ENCODE measurements at regions not wholly inside any gene's neighbourhood (a gene's known extent, or its start where the extent isn't known, plus 50 kb on each side); places are given as distances from the start of the nearest gene placed in this dataset.
"Not testable (repeated sequence)": the region's sequence is repeated elsewhere in the genome, so short reads cannot be mapped to it uniquely, and the experiment has no call there.

DNA sequence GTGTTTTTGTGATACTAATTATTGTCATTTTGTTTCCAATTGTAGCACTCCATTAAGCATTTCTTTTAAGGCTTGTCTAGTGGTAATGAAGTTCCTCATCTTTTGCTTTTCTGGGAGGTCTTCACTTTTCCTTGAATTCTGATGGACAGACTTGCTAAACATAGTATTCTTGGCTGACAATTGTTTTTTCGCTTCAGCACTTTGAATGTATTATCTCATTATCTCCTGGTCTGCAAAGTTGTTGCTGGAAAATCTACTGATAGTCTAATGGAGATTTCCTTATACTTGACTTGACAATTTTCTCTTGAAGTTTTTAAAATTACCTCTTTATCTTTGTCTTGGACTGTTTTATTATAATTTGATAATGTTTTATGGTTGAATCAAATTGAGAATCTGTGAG, 147.5 kb downstream of the FAM174A start:
- no peak overlapping the region for H3K4me3 ChIP-seq (ENCODE audit: low read length)
- no peak for TF ChIP-seq ZNF274 (IDR thresholded peaks at IDR 0.05; ENCODE audit: low read depth, low read length)

DNA sequence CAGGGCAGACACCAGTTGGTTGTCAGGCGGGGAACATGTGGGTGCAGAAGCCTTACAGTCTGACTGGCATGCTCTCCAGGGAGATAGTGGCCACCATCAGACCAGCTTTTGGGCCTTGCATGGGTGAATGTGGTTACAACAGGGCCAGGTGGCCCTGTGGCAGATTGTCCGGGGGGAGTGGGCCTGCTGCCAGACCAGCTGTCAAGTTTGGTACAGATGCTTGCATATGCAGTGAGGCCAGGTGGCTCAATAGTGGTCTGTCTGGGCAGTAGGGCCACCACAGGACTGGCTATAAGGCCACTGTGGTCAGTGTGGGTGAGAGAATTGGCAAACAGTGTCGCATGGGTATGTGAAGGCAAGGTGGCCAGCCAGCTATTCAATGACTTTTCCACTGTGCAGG, 148.7 kb downstream of the FAM174A start:
- H3K4me3 ChIP-seq (ENCODE audit: low read length), result no peak overlapping the region
- TF ChIP-seq ZNF274 (IDR thresholded peaks at IDR 0.05; ENCODE audit: low read depth, low read length), result no peak

DNA sequence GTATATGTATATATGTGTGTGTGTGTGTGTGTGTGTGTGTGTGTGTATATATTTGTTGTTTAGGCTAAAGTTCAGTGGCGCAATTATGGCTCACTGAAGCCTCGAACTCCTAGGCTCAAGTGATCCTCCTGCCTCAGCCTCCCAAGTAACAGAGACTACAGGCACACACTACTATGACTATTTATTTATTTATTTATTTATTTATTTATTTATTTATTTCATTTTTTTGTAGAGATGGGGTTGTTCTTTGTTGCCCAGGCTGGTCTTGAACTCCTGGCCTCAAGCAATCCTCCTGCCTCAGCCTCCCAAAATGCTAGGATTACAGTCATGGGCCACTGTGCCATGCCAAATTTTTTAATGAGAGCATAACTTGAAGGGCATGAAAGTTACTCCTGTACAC, 149.9 kb downstream of the FAM174A start:
- not testable (repeated sequence) for H3K4me3 ChIP-seq (ENCODE audit: low read length)

DNA sequence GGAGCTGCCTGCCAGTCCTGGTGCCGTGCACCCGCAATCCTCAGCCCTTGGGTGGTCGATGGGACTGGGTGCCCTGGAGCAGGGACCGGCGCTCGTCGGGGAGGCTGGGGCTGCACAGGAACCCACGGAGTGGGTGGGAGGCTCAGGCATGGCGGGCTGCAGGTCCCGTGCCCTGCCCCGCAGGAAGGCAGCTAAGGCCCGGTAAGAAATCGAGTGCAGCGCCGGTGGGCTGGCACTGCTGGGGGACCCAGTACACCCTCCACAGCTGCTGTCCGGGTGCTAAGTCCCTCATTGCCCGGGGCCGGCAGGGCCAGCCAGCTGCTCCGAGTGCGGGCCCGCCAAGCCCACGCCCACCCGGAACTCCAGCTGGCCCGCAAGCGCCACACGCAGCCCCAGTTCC, 153.7 kb downstream of the FAM174A start:
- not testable (repeated sequence) for H3K4me3 ChIP-seq (ENCODE audit: low read length)

DNA sequence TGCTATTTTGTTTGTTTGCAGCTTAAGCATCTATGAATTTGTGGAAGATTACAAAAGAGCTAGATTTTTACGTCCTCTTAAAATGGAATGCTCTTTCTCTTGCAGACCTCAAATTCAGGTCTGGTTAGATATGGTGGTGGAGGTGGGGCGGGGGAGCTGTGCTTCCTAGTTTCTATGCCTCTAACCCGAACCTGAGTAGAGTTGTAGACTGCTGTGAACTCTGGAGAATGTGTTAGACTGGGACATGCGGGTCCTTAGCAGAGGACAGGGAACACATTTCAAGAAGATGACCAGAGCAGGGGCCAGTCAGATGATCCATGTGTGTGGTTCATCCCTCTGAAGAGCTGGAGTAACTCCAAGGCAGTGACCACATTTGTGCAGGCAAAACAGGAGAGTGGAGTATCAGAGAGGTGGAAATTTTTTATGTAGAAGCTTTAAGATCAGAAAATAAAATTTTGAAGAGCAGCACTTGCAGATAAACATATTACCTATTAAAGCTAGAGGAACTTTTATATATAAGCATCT, 154.9 kb downstream of the FAM174A start:
- no peak for TF ChIP-seq ZNF274 (IDR thresholded peaks at IDR 0.05; ENCODE audit: low read depth, low read length)

DNA sequence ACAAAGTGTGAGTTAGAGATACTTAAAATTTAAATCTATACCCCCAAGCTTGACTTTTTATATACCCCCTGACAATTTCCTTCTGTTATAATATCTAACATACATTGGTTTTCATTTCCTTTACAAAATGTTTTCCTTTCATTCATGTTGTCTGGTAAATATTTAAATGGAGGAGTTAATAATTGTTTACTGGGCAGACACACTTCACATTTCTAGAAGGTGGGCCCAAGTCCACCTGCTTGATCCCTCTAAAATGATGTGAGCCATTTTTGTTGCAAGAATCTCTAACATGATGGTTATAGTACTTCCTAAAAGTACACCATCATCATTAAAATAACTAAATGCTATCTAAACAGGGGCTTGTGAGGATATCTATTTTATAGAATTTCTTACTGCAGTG, 155.9 kb downstream of the FAM174A start:
- no peak for TF ChIP-seq ZNF274 (IDR thresholded peaks at IDR 0.05; ENCODE audit: low read depth, low read length)
- H3K4me3 ChIP-seq (ENCODE audit: low read length), result no peak overlapping the region

More for the DNA sequence above, 154.9 kb downstream of the FAM174A start:
- no peak overlapping the region for H3K4me3 ChIP-seq (ENCODE audit: low read length)

DNA sequence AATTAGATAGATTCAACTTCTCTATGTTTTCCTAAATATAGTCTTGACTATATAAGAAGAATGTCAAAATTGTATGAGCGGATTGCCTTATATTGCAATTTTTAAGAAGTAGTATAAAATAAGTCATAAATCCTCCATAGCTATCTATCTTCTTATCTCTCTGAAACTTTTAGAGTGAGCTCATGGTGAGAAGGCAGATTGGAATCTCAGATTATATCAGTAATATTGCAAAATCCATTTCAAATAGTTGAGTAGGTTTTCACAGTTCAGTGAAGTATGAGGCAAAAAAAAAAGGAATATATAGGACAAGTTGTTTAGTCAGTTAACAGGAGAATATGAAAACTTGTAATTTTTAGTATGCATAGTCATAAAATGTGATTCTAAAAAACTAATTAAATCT, 156.4 kb downstream of the FAM174A start:
- TF ChIP-seq ZNF274 (IDR thresholded peaks at IDR 0.05; ENCODE audit: low read depth, low read length), result no peak
- H3K4me3 ChIP-seq (ENCODE audit: low read length), result no peak overlapping the region

DNA sequence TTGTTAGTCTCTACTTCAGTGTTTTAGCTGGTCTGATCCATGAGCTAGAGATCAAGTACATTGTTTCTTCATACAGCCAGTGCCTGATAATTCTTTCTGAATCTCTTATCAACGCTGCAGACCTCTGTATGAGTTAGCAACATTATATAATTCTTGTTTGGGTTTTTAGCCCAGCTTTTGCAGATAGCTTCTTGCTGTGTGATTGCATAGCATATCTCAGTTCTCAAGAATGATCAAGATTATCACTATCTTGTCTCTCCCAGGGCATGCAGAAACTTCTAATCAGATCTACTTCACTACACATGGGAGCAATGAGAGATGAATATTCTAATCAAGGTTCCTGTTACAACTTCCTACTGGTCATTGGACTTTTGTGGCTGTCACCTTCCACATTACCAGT, 158.3 kb downstream of the FAM174A start:
- TF ChIP-seq ZNF274 (IDR thresholded peaks at IDR 0.05; ENCODE audit: low read depth, low read length), result no peak
- no peak overlapping the region for H3K4me3 ChIP-seq (ENCODE audit: low read length)

DNA sequence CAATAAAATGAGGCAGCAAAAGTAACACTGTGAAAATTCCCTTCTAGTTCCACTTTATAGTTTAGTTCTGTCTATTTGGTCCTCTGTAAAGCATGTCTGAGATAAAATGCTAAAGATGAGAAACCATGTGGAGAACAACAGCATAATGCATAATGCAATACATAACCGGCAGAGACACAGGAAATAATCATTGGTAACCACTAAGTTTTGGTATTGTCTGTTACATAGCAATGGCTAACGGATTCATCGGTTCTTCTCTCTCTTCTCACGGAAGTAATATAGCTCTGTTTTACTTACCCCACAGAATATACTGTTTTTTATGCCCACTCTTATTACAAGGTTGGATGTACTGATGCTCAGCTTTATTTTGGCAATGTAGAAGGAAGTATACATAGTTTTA, 158.9 kb downstream of the FAM174A start:
- no peak overlapping the region for H3K4me3 ChIP-seq (ENCODE audit: low read length)
- TF ChIP-seq ZNF274 (IDR thresholded peaks at IDR 0.05; ENCODE audit: low read depth, low read length), result no peak

DNA sequence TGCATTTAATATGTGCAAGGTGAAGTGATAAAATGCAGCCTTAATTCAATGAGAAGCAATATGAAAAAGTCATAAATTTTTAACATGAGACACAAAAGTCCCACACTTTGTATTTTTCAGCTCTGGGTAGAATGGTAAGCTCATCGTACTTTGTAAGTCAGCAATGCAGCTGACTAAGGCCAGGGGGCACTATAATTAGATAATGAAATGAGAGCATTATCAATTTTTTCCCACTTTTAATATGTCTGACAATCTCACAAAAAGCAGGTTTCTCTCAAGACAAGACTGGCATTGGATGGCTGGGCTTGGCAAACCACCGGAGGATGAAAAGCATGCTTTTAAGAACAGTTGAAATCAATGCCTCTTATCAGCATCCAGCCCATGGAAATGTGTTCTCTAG, 162.8 kb downstream of the FAM174A start:
- TF ChIP-seq ZNF274 (IDR thresholded peaks at IDR 0.05; ENCODE audit: low read depth, low read length), result no peak
- H3K4me3 ChIP-seq (ENCODE audit: low read length), result no peak overlapping the region

DNA sequence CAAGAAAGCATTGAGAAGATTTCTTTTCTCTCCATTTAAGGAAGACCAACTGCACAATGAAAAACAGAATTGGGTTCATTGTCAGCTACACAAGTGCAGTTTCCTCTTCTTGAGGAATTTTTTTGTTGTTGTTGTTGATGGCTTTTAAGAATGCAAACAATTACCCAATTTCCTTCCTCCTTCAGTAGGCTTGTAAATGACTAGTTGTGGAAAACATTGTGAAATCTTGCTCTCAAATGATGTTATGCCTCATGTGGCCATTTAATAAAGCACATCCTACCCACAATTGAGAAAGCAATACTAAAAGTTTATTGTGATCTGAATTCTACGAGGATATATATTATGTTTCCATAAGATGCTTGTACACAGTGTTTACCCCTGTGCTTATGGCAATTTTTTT, 171.6 kb downstream of the FAM174A start:
- H3K4me3 ChIP-seq (ENCODE audit: low read length), result no peak overlapping the region
- TF ChIP-seq ZNF274 (IDR thresholded peaks at IDR 0.05; ENCODE audit: low read depth, low read length), result no peak

DNA sequence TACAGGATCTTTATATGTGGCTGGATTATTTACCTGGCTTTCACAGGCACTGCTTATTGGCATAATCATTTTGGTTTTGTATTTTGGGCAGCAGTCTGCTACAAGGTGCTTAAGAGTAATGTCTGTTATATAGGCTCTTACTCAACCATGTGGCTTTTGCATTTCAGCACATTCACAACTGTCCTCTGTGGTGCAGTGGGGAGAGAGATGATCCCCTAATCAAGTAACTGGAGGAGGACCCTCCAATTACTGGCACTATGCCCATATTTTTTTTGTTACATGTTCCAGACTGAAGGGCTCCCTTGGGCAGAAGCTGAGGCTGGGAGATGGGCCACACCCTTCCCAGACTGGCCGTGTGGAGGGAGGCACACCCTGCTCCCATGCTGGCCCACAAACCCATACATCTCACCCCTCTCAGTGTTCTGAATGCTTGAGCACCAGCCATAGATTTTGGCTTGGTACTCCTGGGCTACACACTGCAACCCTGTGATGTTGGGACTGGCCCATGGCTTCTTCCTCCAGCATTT, 173.5 kb downstream of the FAM174A start:
- no peak overlapping the region for H3K4me3 ChIP-seq (ENCODE audit: low read length)
- TF ChIP-seq ZNF274 (IDR thresholded peaks at IDR 0.05; ENCODE audit: low read depth, low read length), result no peak

DNA sequence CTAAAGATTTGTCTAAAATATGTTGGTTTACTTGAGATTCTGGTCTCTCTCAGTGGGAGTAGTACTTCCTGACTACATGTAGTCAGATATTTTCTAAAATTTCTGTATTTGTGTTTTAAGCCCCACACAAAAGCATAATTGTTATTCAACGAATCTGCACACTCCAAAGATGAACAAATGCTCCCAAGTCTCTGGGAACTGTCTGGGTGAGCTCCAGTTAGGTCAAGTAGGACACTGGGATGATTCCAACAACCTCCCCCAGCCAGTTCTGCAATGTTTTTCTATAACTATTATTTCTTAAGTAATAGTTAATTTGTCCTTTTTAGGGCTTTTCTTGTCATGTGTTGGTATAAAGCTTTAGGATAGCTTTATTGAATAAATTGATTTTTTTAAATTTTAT, 174.6 kb downstream of the FAM174A start:
- TF ChIP-seq ZNF274 (IDR thresholded peaks at IDR 0.05; ENCODE audit: low read depth, low read length), result no peak
- H3K4me3 ChIP-seq (ENCODE audit: low read length), result no peak overlapping the region

DNA sequence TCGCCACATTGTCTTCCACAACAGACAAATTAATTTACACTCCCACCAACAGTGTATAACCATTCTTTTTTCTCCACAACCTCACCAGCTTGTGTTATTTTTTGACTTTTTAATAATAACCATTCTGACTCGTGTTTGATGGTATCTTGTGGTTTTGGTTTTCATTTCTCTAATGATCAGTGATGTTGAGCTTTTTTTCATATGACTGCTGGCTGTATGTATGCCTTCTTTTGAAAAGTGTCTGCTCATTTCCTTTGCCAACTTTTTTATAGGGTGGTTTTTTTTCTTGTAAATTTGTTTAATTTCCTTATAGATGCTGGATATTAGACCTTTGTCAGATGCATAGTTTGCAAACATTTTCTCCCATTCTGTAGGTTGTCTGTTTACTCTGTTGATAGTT, 179.6 kb downstream of the FAM174A start:
- not testable (repeated sequence) for H3K4me3 ChIP-seq (ENCODE audit: low read length)

DNA sequence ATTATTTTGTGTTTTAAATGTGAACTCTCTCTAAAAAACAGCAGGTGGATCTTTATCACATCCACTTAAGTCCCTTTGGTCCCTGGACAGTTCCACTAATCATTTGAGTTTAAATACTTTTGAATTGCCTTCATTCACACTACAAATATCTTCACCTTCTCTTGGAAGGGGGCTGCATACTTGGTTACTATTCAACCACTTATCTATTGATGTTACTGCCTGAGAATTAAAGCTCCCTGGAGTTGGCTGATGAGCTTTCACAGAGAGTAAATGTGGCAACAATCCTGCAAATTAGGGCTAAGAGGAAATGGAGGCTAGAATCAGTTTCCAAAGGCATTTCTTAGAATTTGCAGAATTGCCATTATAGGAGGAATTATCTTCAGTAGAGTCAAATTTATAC, 180.4 kb downstream of the ST8SIA4 start:
- no peak overlapping the region for H3K4me3 ChIP-seq (ENCODE audit: low read length)
- TF ChIP-seq ZNF274 (IDR thresholded peaks at IDR 0.05; ENCODE audit: low read depth, low read length), result no peak

DNA sequence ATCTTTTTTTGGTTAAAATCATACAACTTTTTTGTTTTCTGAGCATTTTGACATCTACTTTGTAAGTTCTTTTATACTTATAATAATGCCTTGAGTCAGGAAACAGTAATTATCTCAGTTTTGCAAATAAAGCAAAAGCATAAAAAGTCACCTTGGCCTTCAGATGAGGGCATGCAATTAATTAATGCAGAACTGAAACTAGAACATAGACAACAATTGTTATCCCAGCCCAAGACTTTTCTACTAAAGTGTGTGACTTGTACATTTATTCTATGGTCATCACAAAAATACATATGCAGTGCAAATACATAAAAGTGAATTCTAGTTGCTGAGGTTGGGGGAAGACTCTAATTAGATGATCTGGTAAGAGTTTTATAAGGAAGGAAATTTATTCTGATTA, 179.9 kb downstream of the ST8SIA4 start:
- TF ChIP-seq ZNF274 (IDR thresholded peaks at IDR 0.05; ENCODE audit: low read depth, low read length), result no peak
- H3K4me3 ChIP-seq (ENCODE audit: low read length), result no peak overlapping the region

Measured in GM08714 (cell line).